Activated CD4-positive, alpha-beta memory T cell treated with anti-CD3 and anti-CD28 coated beads, Interleukin-2, amount 10 ng/mL, durations not matched to agents 7 days and 5 days (primary cell): ENCODE measurements at regions not wholly inside any gene's neighbourhood (a gene's known extent, or its start where the extent isn't known, plus 50 kb on each side); places are given as distances from the start of the nearest gene placed in this dataset.

Experiments
- CTCF ChIA-PET: fragments of 350-600 bp; sonication (Branson Sonifier 250); formaldehyde crosslinking; loops from one replicate; lab custom pipeline; 2021; ENCODE audit warnings: antibody characterized with exemption, inconsistent platforms; lab: Charles Lee
- POLR2A ChIA-PET: fragments of 350-600 bp; sonication (Branson Sonifier 250); formaldehyde crosslinking; loops from one replicate; lab custom pipeline; 2021; ENCODE audit warnings: antibody characterized with exemption; lab: Charles Lee
- DNase-seq: peaks from one replicate; pipeline ENCODE4 v3.0.0-alpha.2; 2020
- H3K27ac Mint-ChIP-seq: one replicate; pipeline ENCODE4 v1.8.0; 2021; ENCODE audit warnings: mild to moderate bottlenecking, mixed read lengths
- H3K27me3 Mint-ChIP-seq: one replicate; pipeline ENCODE4 v1.8.0; 2021; ENCODE audit warnings: mixed read lengths
- H3K36me3 Mint-ChIP-seq: one replicate; pipeline ENCODE4 v1.8.0; 2021; ENCODE audit warnings: low read depth, mixed read lengths
- H3K4me1 Mint-ChIP-seq: one replicate; pipeline ENCODE4 v1.8.0; 2021; ENCODE audit warnings: mixed read lengths
- H3K4me3 Mint-ChIP-seq: one replicate; pipeline ENCODE4 v1.8.0; 2021; ENCODE audit warnings: mild to moderate bottlenecking, mixed read lengths
- H3K9me3 Mint-ChIP-seq: one replicate; pipeline ENCODE4 v1.8.0; 2021; ENCODE audit warnings: mixed read lengths

DNA sequence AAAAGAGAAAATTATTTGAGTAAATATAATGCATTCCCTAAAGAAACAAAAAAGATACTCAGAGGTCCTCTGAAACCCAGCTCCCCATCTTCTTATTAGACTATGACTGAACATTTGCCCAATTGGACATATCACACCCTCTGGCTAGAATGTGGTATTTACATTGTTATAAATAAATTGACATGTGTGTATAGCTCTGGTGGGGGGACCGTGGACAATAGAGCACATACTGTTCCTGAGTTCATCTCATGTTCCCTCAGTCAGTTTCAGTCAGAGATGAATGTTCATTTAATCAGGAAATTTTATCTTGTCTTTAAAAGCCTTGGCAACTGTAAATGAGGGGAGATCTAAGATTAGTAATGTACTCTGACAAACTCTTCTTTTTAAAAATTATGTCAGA lies 459.3 kb upstream of the ADAMTS5 start:
- ChIA-PET POLR2A (no interaction called here), CTCF (no interaction called here)
- H3K4me3 Mint-ChIP-seq: no peak overlapping the region
- no peaks in the 10 kb centered on the region for H3K36me3 Mint-ChIP-seq
- no peak overlapping the region for H3K27ac Mint-ChIP-seq
- no peaks in the 10 kb centered on the region for H3K4me1 Mint-ChIP-seq
- no peak for DNase-seq
- no peaks in the 10 kb centered on the region for H3K27me3 Mint-ChIP-seq
- H3K9me3 Mint-ChIP-seq: peaks cover 14% of the 10 kb centered on the region

GRCh38 chr21:27425574-27425973 lies 458.7 kb upstream of the ADAMTS5 start:
- Mint-ChIP-seq H3K27me3 (no peaks in the 10 kb centered on the region), H3K27ac (no peak overlapping the region), H3K9me3 (peaks cover 9% of the 10 kb centered on the region), H3K4me3 (no peak overlapping the region), H3K4me1 (no peaks in the 10 kb centered on the region), H3K36me3 (no peaks in the 10 kb centered on the region)
- DNase-seq: no peak
- ChIA-PET CTCF (no interaction called here), POLR2A (no interaction called here)

- CTCF ChIA-PET: no interaction called here
- no peak overlapping the region for H3K4me3 Mint-ChIP-seq
- POLR2A ChIA-PET: no interaction called here
- no peak overlapping the region for H3K27ac Mint-ChIP-seq
- H3K9me3 Mint-ChIP-seq: peaks cover 9% of the 10 kb centered on the region
- no peaks in the 10 kb centered on the region for H3K27me3 Mint-ChIP-seq
- no peak for DNase-seq
- H3K4me1 Mint-ChIP-seq: no peaks in the 10 kb centered on the region
- H3K36me3 Mint-ChIP-seq: no peaks in the 10 kb centered on the region
These were observed 458.3 kb upstream of the ADAMTS5 start for GRCh38 chr21:27425172-27425571.

- Mint-ChIP-seq H3K4me1 (no peaks in the 10 kb centered on the region), H3K4me3 (no peak overlapping the region), H3K9me3 (peaks cover 9% of the 10 kb centered on the region), H3K27me3 (no peaks in the 10 kb centered on the region), H3K27ac (no peak overlapping the region), H3K36me3 (no peaks in the 10 kb centered on the region)
- POLR2A ChIA-PET: no interaction called here
- CTCF ChIA-PET: no interaction called here
- DNase-seq: no peak
These were observed 457.7 kb upstream of the ADAMTS5 start for GRCh38 chr21:27424601-27425000.

DNA sequence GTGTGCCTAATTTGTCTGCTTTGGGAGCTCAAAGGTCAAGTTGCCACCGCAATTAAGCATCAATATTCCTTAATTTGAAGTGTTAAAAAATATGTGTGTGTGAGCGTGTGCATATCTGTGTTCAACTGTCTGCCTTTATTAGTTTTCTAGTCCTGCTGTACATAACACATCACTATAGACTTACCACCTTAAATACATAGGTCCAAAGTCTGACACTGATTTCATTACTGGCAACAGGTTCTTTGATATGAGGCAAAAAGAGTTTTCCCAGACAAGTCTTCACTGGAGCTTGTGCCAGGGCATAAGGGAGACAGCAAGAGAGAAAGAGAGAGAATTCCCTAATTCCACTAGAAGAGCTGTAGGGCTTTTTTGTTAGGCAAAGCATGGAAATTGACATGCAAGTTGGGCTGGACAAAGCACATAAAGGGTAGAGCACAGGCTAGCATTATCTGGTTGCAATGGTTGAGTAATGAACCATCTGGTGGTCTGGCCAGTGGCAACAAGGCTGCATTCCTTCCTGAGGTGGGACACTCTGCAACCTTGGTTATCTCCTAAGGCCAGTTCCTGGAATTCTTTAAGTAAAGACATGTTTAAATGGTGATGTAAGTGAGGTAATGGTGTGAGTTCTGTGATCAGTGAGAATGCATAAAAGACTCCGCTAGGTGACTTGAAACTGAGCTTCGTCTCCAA lies 457.2 kb upstream of the ADAMTS5 start:
- no peaks in the 10 kb centered on the region for H3K4me1 Mint-ChIP-seq
- H3K36me3 Mint-ChIP-seq: no peaks in the 10 kb centered on the region
- ChIA-PET CTCF (no interaction called here), POLR2A (no interaction called here)
- DNase-seq: no peak
- H3K27me3 Mint-ChIP-seq: no peaks in the 10 kb centered on the region
- peaks cover 11% of the 10 kb centered on the region for H3K9me3 Mint-ChIP-seq
- no peak overlapping the region for H3K4me3 Mint-ChIP-seq
- H3K27ac Mint-ChIP-seq: no peak overlapping the region

GRCh38 chr21:27423038-27423437 lies 456.1 kb upstream of the ADAMTS5 start:
- H3K4me1 Mint-ChIP-seq: no peaks in the 10 kb centered on the region
- H3K27me3 Mint-ChIP-seq: no peaks in the 10 kb centered on the region
- CTCF ChIA-PET: no interaction called here
- no peak overlapping the region for H3K4me3 Mint-ChIP-seq
- DNase-seq: no peak
- POLR2A ChIA-PET: no interaction called here
- H3K27ac Mint-ChIP-seq: no peak overlapping the region
- no peaks in the 10 kb centered on the region for H3K36me3 Mint-ChIP-seq
- H3K9me3 Mint-ChIP-seq: peaks cover 9% of the 10 kb centered on the region

DNA sequence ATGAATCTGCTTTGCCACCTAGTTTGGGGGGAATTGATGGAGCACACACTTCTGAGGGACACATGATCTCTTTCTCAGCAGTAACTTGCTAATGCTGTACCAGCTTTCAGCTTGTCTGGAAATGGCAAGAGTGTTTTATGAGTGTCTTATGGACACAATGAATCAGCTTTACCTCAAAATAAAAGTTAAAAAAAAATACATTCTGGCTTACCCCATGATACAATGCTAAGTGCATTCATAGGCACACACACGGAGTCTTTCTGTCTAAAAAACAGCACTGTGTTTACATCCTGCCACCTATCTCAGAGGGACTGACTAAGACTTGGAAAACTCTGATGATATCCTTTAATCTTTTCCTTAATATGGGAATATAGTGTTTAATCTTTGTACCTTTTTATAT lies 455.5 kb upstream of the ADAMTS5 start:
- ChIA-PET CTCF (no interaction called here), POLR2A (no interaction called here)
- H3K4me3 Mint-ChIP-seq: no peak overlapping the region
- no peaks in the 10 kb centered on the region for H3K4me1 Mint-ChIP-seq
- H3K9me3 Mint-ChIP-seq: peaks cover 8% of the 10 kb centered on the region
- H3K27me3 Mint-ChIP-seq: no peaks in the 10 kb centered on the region
- H3K36me3 Mint-ChIP-seq: no peaks in the 10 kb centered on the region
- DNase-seq: no peak
- H3K27ac Mint-ChIP-seq: no peak overlapping the region

GRCh38 chr21:27421654-27422053 lies 454.8 kb upstream of the ADAMTS5 start:
- Mint-ChIP-seq H3K27ac (no peak overlapping the region), H3K4me1 (no peaks in the 10 kb centered on the region), H3K27me3 (no peaks in the 10 kb centered on the region), H3K9me3 (peaks cover 10% of the 10 kb centered on the region), H3K36me3 (no peaks in the 10 kb centered on the region), H3K4me3 (no peak overlapping the region)
- no peak for DNase-seq
- ChIA-PET POLR2A (no interaction called here), CTCF (no interaction called here)

GRCh38 chr21:27419153-27419552 lies 452.3 kb upstream of the ADAMTS5 start:
- H3K9me3 Mint-ChIP-seq: peaks cover 10% of the 10 kb centered on the region
- ChIA-PET CTCF (no interaction called here), POLR2A (no interaction called here)
- no peaks in the 10 kb centered on the region for H3K4me1 Mint-ChIP-seq
- H3K27ac Mint-ChIP-seq: no peak overlapping the region
- H3K27me3 Mint-ChIP-seq: no peaks in the 10 kb centered on the region
- no peak overlapping the region for H3K4me3 Mint-ChIP-seq
- no peaks in the 10 kb centered on the region for H3K36me3 Mint-ChIP-seq
- DNase-seq: no peak

GRCh38 chr21:27418346-27418745 lies 451.5 kb upstream of the ADAMTS5 start:
- ChIA-PET POLR2A (no interaction called here), CTCF (no interaction called here)
- no peak for DNase-seq
- Mint-ChIP-seq H3K4me1 (no peaks in the 10 kb centered on the region), H3K27me3 (no peaks in the 10 kb centered on the region), H3K4me3 (no peak overlapping the region), H3K9me3 (peaks cover 10% of the 10 kb centered on the region), H3K36me3 (no peaks in the 10 kb centered on the region), H3K27ac (no peak overlapping the region)

DNA sequence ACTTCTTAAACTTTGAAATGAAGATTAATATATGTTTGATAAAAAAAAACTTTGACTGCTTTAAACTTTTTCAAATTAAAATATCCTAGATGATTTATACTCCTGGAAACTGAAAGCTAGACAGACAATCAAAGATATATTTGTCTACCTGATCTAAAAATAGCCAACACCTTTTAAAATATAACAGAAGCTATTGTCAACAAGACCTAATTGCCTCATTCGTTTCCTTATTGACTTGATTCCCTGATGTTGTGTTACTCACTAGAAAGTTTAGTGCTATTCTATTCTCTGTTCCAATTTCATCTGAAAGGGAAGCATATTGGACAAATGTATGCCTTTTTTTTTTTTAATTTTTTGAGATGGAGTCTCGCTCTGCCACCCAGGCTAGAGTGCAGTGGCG lies 445.6 kb upstream of the ADAMTS5 start:
- Mint-ChIP-seq H3K4me1 (no peaks in the 10 kb centered on the region), H3K9me3 (peaks cover 16% of the 10 kb centered on the region), H3K4me3 (no peak overlapping the region), H3K27me3 (no peaks in the 10 kb centered on the region), H3K27ac (no peak overlapping the region), H3K36me3 (no peaks in the 10 kb centered on the region)
- ChIA-PET POLR2A (no interaction called here), CTCF (no interaction called here)
- no peak for DNase-seq

- no peak overlapping the region for H3K27ac Mint-ChIP-seq
- no peak for DNase-seq
- no peaks in the 10 kb centered on the region for H3K4me1 Mint-ChIP-seq
- ChIA-PET CTCF (no interaction called here), POLR2A (no interaction called here)
- peaks cover 12% of the 10 kb centered on the region for H3K9me3 Mint-ChIP-seq
- no peaks in the 10 kb centered on the region for H3K36me3 Mint-ChIP-seq
- no peak overlapping the region for H3K4me3 Mint-ChIP-seq
- no peaks in the 10 kb centered on the region for H3K27me3 Mint-ChIP-seq
These were observed 441.9 kb upstream of the ADAMTS5 start for GRCh38 chr21:27408826-27409225.

DNA sequence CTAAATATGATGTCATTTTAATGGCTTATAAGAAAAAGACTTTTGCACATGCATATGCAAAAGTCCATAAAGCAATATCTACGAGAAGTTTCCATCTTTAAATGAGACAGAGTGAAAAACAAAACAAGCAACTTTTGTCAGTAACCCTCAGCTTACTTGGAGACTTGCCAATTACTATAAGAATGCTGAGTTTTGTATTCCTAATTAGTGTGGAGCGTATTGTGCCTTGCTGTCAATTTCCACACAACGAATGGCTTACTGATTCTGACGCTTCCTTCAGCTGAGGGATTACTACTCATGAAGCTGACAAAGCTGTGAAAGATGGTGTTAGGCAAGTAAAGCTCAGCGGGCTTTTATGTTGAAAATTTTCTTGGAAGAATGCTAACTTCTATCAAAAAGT lies 440.4 kb upstream of the ADAMTS5 start:
- no peak for DNase-seq
- no peaks in the 10 kb centered on the region for H3K27me3 Mint-ChIP-seq
- ChIA-PET CTCF (no interaction called here), POLR2A (no interaction called here)
- H3K36me3 Mint-ChIP-seq: no peaks in the 10 kb centered on the region
- H3K27ac Mint-ChIP-seq: no peak overlapping the region
- peaks cover 12% of the 10 kb centered on the region for H3K9me3 Mint-ChIP-seq
- no peaks in the 10 kb centered on the region for H3K4me1 Mint-ChIP-seq
- H3K4me3 Mint-ChIP-seq: no peak overlapping the region

DNA sequence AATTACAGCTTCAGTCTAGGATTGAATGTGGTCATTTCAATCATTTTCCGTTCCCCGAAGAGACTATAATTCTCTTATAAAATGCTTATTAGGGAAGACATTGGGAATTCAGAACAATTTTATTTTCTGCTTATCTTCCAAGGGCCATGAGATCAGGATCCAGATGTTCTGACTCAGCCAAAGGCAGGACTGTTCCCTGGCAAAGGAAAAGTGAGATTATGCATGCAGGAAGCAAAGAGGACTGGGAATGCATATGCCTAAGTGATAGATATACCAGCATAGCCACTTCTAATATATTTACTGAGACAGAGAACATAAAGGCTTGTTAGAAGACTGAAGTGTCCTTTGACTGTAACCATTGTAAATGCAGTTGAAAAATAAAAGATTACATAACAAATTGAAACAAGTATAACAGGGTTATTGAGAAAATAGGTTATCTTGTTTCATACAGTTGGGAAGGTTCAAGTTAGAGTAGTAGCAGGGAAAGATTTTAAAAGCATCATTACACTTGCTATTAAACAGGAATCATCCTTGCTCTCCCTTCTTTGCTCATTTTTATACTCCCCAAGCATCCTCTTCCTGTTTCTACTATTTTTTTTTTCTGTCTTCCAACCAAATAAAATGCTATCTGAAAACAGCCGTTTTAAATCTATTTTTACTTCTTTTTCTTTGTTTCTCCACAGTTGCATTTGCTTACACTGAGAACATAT lies 439.6 kb upstream of the ADAMTS5 start:
- no peak for DNase-seq
- H3K27me3 Mint-ChIP-seq: no peaks in the 10 kb centered on the region
- H3K4me3 Mint-ChIP-seq: no peak overlapping the region
- ChIA-PET CTCF (no interaction called here), POLR2A (no interaction called here)
- peaks cover 12% of the 10 kb centered on the region for H3K9me3 Mint-ChIP-seq
- no peaks in the 10 kb centered on the region for H3K4me1 Mint-ChIP-seq
- no peaks in the 10 kb centered on the region for H3K36me3 Mint-ChIP-seq
- no peak overlapping the region for H3K27ac Mint-ChIP-seq
